Amniotic epithelial cell (primary cell): ENCODE measurements at regions not wholly inside any gene's neighbourhood (a gene's known extent, or its start where the extent isn't known, plus 50 kb on each side); places are given as distances from the start of the nearest gene placed in this dataset.
"Not testable (repeated sequence)": the region's sequence is repeated elsewhere in the genome, so short reads cannot be mapped to it uniquely, and the experiment has no call there.

ENCODE experiments used
- DNase-seq: peaks from one replicate; pipeline ENCODE4 v3.0.0-alpha.2; 2010; ENCODE audit warnings: low read depth

DNA sequence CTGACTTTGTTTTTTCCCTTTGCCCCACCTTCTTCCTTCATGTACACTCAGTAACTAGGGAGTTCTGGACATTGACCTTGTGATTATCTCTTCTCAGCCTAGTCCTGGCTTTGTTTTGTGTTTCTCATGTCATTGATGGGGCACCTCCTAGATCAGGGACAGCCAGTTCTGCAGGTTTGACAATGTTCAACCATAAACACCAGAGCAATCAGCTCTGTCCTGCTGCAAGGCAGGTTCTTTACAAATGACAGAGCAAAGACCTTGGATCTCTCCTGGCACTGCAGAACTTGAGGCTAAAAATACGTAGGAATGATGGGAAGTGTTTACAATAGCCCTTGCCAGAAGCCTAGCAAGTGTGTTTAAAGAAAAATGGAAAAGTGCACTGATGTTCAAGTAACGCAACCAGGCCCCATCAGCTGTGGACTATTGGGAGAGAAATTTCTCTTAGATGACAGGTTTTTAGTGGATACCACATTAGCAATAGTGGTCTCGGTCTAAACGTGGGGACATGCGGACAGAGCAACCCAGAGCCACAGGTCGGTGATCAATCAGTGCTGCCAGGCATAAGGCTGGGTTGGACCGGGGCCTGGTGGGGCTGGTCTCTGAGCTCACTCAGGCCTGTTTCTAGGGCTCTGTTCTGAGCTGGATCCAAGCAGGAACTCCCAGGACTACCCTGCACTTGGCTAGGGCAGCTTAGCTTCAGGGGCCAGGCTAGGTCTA lies 76.8 kb downstream of the SOWAHC start:
- DNase-seq: no peak

- no peak for DNase-seq
Measured at GRCh38 chr2:109692013-109692743, 78.0 kb downstream of the SOWAHC start.

DNA sequence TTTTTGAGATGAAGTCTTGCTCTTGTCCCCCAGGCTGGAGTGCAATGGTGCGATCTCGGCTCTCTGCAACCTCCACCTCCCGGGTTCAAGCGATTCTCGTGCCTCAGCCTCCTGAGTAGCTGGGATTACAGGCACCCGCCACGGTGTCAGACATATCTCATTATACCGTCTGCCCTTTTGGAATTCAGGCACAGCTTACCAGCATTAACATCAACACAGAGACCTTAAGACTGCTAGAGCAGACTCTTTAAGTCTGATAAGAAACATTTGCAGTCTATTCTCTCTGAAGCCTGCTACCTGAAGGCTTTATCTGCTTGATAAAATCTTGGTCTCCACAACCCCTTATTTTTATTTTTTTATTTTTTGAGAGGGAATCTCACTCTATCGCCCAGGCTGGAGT lies 78.7 kb downstream of the SOWAHC start:
- not testable (repeated sequence) for DNase-seq

- DNase-seq: not testable (repeated sequence)
Measured at GRCh38 chr2:109693292-109693691, 79.1 kb downstream of the SOWAHC start.

DNA sequence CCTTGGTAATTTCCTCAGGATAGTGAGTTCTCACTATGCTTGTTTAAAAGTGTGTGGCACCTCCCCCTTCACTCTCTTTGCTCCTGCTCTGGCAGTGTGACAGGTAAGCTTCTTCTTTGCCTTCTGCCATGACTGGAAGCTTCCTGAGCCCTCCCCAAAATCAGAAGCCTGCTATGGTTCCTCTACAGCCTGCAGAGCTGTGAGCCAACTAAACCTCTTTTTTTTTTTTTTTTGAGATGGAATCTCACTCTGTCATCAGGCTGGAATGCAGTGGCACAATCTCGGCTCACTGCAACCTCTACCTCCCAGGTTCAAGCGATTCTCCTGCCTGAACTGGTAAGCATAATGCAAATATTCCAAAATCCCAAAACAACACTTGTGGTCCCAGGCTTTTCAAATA lies 80.0 kb downstream of the SOWAHC start:
- DNase-seq: peak; percentile 23

- DNase-seq: no peak
Measured at GRCh38 chr2:109695290-109695689, 81.1 kb downstream of the SOWAHC start.

DNA sequence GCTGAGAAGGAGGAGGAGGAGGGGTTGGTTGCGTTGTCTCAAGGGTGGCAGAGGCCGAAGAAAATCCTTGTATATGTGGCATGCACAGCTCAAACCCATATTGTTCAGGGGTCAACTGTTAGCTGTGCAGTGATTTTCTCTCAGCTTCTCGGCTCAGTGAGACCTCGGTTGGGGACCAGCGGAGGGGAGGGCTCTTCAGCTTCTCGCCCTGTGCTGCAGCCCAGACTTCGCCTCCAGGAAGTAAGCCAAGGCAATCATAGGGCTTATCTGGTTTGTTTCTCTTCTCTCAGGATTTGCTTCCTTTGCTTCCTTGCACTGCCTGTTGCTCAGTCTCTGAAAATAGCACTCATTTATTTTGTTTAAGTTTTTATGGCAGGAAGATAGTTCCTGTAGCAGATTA lies 85.5 kb downstream of the SOWAHC start:
- DNase-seq: peak; percentile 24

- no peak for DNase-seq
Measured at GRCh38 chr2:109700680-109701274, 86.6 kb downstream of the SOWAHC start.

- peak; percentile 28 for DNase-seq
Measured at GRCh38 chr2:109701362-109701761, 87.2 kb downstream of the SOWAHC start.

GRCh38 chr2:109702250-109702985 lies 88.3 kb downstream of the SOWAHC start:
- DNase-seq: peak; percentile 71

- peak; percentile 58 for DNase-seq
Measured at GRCh38 chr2:109703077-109703476, 88.9 kb downstream of the SOWAHC start.

DNA sequence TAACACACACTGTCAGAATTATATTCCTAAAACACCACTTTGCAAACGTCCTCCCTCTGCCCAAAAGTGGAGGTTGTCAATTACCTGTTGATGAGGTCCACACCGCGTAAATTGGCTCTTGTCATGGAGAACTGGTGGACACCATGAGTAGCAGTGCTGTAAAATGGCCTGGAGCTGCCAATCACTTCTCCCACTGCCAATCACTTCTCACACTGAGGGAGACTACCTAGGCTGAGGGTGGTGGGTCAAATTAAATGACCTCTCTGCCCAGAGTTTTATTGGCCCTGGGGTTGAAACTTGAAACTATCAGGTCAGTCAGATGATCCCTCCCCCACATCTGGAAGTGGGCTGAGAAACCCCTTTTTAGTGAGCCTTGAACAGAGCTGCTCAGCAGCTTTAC lies 89.6 kb downstream of the SOWAHC start:
- no peak for DNase-seq

DNA sequence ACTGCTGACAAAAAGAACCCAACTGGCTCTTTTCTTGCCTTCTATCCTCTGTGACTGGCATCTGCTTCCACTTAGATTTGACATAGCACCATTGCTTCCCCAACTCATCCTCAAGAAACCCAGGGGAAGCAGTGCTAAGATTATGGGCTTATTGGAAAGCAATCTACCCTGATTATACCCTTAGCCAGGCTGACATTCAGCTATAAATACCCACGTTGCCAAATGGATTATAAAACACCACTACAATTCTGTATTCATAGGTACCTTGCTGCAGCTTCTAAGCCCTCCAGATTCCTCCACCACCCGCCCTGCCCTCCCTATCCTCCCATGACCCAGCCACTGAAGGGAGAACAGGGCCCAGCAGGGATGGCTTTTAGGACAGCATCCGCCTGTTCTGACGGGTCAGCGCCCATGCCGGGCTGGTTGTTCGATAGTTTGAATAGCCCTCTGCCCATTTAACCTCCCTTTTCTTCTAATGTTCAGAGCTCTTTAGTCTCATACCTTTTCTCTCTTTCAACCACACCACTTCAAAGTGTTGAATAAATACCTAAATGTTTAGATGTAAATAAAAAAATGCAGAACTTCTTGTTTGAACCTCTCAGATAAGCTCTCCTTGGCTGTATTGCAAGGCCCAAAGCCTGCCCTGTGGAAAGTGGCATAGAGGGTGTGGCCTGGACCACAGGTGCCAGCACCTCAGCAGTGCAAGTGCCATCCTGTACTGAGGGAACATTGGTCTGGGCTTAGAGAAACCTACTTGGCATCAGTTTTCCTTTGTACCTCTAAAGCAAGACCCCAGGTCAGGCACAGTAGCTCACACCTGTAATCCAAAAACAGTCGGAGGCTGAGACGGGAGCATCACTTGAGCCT lies 86.6 kb upstream of the RGPD5 start:
- no peak for DNase-seq

DNA sequence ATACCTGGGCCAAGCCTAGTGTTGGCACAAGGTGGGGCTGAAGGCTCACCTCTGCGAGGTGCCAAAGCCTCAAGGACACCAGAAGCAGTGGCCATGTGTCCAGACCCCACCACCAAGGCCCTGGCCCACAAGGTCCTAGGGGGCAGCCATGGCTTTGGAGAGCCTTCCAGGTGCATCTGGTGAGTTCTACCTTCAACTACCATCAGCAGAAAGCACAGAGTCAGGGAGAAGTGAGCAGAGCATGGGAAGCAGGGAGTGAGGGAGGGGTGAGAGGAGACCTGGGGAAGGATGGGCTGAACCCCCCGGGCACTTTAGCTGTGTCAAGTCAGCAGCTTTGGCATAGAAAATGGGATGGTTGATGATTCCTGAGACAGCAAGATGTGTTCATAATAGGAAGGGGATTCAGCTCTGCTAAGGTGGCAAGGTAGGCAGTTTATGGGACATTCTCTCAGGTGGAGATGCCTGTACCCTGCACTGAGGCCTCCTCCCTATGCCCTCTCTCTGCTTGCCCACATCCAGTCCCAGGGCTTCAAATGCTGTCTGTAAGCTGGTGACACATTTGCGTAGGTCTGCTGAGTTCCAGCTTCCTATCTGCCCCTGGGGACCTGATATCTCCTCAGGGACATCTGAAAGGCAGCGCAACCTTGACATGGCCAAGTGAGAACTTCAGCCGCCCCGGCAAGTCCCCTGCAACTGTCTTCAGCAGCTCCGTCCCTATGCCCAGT lies 83.4 kb upstream of the RGPD5 start:
- DNase-seq: no peak

DNA sequence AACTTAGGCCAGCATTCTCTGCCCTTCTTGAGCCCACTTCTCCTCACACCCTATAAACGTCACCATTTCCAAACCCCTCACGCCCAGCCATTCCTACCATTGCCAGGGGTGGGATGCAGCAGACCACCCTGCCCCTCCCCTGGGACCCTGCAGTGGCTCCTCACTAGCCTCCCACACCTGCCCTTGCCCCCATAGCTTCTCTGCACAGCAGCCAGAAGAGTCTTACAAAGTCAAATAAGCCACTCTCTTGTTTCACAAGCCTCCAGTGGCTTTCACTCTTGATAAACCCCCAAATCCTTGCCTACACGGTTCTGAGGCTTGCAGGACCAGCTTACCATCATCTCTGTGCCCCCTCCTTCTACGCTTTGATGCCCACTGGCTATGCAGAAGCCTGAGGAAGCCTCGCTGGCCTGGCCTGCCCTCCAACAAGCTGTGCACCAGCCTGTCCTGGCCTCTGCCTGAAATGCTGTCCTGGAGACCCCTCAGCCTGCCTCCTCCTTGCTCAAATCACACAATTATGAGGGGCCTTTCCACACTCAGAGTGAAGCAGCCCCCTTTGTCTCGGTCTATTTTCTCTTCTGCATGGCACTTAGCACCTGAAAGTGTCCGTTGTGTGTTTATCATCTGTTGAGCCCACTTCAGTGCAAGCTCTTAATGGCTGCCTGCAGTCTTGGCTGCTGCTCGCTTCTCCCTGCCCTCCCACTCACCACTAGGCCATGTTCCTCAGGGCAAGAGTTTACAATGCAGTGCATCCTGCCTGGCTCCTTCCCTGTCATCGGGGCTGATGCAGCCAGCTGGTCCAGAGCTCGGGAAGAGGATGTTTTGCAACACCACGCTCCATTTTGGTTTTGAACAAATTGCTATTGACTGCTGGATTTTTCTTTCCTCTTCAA lies 82.6 kb upstream of the RGPD5 start:
- no peak for DNase-seq

- DNase-seq: no peak
Measured at GRCh38 chr2:109712123-109712449, 82.0 kb upstream of the RGPD5 start.

GRCh38 chr2:109712746-109713145 lies 81.4 kb upstream of the RGPD5 start:
- DNase-seq: no peak

- DNase-seq: peak; percentile 21
Measured at GRCh38 chr2:109715313-109715805, 78.7 kb upstream of the RGPD5 start.

GRCh38 chr2:109716596-109716995 lies 77.5 kb upstream of the RGPD5 start:
- not testable (repeated sequence) for DNase-seq

- no peak for DNase-seq
Measured at GRCh38 chr2:109718139-109718538, 76.0 kb upstream of the RGPD5 start.
